Gastroesophageal sphincter (tissue), 3 donors: ENCODE measurements at regions not wholly inside any gene's neighbourhood (a gene's known extent, or its start where the extent isn't known, plus 50 kb on each side); places are given as distances from the start of the nearest gene placed in this dataset.

ENCODE experiments used
- CTCF ChIP-seq, 4 experiments: fragments of 200-600 bp in 2 of 4; fragments of 450-650 bp in 2 of 4; sonication (generic) in 1 of 4; IDR thresholded peaks; one replicate each; pipeline ENCODE4 v1.5.1; 2017 to 2019; ENCODE audit warnings: antibody characterized with exemption in 4 of 4, mild to moderate bottlenecking in 2 of 4, moderate library complexity in 2 of 4
- POLR2A ChIP-seq, 2 donors: fragments of 450-650 bp; IDR thresholded peaks; one replicate each; pipeline ENCODE4 v1.6.1; 2017; ENCODE audit warnings: antibody characterized with exemption in 2 of 2, mild to moderate bottlenecking in 2 of 2, moderate library complexity in 1 of 2

DNA sequence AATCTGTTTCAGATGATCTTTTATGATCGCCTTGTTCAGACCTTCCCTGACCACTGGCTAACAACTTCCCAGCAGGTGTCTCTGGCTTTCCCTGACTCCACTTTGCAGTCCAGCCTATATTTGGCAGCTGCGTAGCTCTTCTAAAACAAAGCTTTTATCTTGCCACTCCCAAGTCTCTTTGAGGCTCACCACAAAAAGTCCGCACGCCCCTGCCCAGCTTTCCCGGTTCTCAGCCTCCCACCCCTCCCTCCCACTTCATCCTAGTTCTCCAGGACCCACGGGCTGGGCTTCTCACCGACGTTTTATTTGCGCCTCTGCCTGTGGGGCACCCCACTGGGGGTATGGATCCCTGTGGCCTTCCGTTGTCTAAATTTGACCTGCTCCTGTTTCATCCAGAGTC is 58.9 kb upstream of the USP6NL start:
- TF ChIP-seq CTCF (IDR thresholded peaks at IDR 0.05) (no peak), POLR2A (IDR thresholded peaks at IDR 0.05) (no peak)
